ENCODE measurements at regions not wholly inside any gene's neighbourhood (a gene's known extent, or its start where the extent isn't known, plus 50 kb on each side); places are given as distances from the start of the nearest gene placed in this dataset.

DNA sequence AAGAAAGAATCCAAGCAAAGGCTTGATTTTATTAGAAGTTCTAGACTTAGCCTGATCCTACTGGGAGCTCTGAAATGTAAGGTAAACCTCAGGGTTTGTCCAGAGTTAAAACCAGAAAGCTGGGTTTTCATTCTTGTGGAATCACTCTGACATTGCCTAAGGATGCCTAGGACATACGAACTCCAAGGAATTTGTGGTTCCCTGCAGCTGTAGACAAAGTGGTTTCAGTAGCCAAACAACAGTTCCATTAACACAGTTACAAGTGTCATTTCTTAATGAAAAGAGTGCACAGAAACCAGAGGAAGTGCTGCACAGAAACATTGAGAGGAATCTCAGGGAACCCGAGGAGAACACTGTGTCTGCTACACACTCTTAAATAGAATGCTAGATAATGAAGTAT is 221.4 kb upstream of the ST6GAL2 start:
- TF ChIP-seq CTCF (IDR thresholded peaks at IDR 0.05; ENCODE audit: low read depth, low read length, missing control alignments), result no peak

DNA sequence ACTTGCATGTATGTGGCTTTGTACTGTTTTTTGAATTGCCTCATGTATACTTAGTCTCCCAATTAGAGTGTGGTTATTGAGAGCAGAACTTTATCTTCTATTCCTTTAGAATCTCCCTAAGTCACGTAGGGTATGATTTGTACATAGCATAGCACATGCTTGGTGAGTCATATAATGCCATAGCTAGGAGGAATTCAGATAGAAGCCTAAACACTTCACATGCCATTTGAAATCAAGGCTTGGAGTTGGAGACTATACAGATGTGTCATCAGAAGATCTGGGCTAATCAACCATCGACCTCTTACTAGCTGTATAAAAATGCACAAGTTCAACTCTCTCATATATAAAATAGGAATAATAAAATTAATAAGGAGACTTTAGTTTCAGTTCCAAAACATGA is 222.6 kb upstream of the ST6GAL2 start:
- no peak for TF ChIP-seq CTCF (IDR thresholded peaks at IDR 0.05; ENCODE audit: low read depth, low read length, missing control alignments)
- no peak for DNase-seq (ENCODE audit: extremely low read depth, low read depth)
- no peak overlapping the region for H3K4me3 ChIP-seq (replicated peaks; ENCODE audit: low read depth, low read length)

More for the DNA sequence above, 221.4 kb upstream of the ST6GAL2 start:
- no peak overlapping the region for H3K4me3 ChIP-seq (replicated peaks; ENCODE audit: low read depth, low read length)
- DNase-seq (ENCODE audit: extremely low read depth, low read depth), result no peak

- no peak for DNase-seq (ENCODE audit: extremely low read depth, low read depth)
- no peak overlapping the region for H3K4me3 ChIP-seq (replicated peaks; ENCODE audit: low read depth, low read length)
- TF ChIP-seq CTCF (IDR thresholded peaks at IDR 0.05; ENCODE audit: low read depth, low read length, missing control alignments), result no peak
Observed at GRCh38 chr2:107111623-107112022, 225.7 kb upstream of the ST6GAL2 start.

- no peak for TF ChIP-seq CTCF (IDR thresholded peaks at IDR 0.05; ENCODE audit: low read depth, low read length, missing control alignments)
- no peak for DNase-seq (ENCODE audit: extremely low read depth, low read depth)
- no peak overlapping the region for H3K4me3 ChIP-seq (replicated peaks; ENCODE audit: low read depth, low read length)
Observed at GRCh38 chr2:107112561-107112960, 226.6 kb upstream of the ST6GAL2 start.

GRCh38 chr2:107128381-107128780 is 242.4 kb upstream of the ST6GAL2 start:
- DNase-seq (ENCODE audit: extremely low read depth, low read depth), result no peak
- no peak for TF ChIP-seq CTCF (IDR thresholded peaks at IDR 0.05; ENCODE audit: low read depth, low read length, missing control alignments)
- H3K4me3 ChIP-seq (replicated peaks; ENCODE audit: low read depth, low read length), result no peak overlapping the region

GRCh38 chr2:107132070-107132469 is 246.1 kb upstream of the ST6GAL2 start:
- no peak overlapping the region for H3K4me3 ChIP-seq (replicated peaks; ENCODE audit: low read depth, low read length)
- TF ChIP-seq CTCF (IDR thresholded peaks at IDR 0.05; ENCODE audit: low read depth, low read length, missing control alignments), result no peak
- no peak for DNase-seq (ENCODE audit: extremely low read depth, low read depth)

DNA sequence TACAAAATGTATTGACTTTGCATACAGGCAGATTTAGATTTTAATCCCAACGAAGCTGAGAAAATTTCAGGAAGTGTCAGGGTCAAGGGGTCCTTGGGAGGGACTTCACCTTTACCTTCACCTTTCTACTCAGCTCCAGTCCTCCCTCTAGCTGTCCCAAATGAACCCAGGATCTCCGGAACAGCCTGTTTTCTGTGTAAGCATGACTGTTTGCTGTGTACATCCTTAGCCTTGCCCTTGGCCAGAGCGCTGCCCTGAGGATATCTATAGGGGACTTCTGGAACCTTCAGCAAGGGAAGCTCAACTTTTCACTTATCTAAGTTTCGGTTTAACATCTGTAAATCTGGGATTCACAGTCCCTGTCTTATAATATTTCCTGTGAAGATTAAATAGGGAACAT is 246.8 kb upstream of the ST6GAL2 start:
- H3K4me3 ChIP-seq (replicated peaks; ENCODE audit: low read depth, low read length), result no peak overlapping the region
- no peak for DNase-seq (ENCODE audit: extremely low read depth, low read depth)
- TF ChIP-seq CTCF (IDR thresholded peaks at IDR 0.05; ENCODE audit: low read depth, low read length, missing control alignments), result no peak
